Duodenal mucosa (tissue), 2 donors: ENCODE measurements at regions not wholly inside any gene's neighbourhood (a gene's known extent, or its start where the extent isn't known, plus 50 kb on each side); places are given as distances from the start of the nearest gene placed in this dataset.

ENCODE experiments used
- H3K27ac ChIP-seq: one replicate; pipeline ENCODE4 v1.7.0; 2013; ENCODE audit warnings: low read depth, low read length
- H3K27me3 ChIP-seq, 2 donors: one replicate each; pipeline ENCODE4 v1.7.0; 2013; ENCODE audit warnings: low read length in 2 of 2, control low read depth in 1 of 2; ENCODE audit not compliant: insufficient read depth in 2 of 2, control insufficient read depth in 1 of 2
- H3K36me3 ChIP-seq, 2 donors: one replicate each; pipeline ENCODE4 v1.7.0; 2013; ENCODE audit warnings: low read length in 2 of 2, control low read depth in 1 of 2; ENCODE audit not compliant: insufficient read depth in 2 of 2, control insufficient read depth in 1 of 2
- H3K4me1 ChIP-seq, 2 donors: one replicate each; pipeline ENCODE4 v1.7.0; 2013; ENCODE audit warnings: low read length in 2 of 2, control low read depth in 1 of 2; ENCODE audit not compliant: insufficient read depth in 2 of 2, control insufficient read depth in 1 of 2
- H3K4me3 ChIP-seq, 2 donors: one replicate each; pipeline ENCODE4 v1.7.0; 2013; ENCODE audit warnings: low read length in 2 of 2, low read depth in 1 of 2
- H3K9ac ChIP-seq, 2 donors: one replicate each; pipeline ENCODE4 v1.7.0; 2013; ENCODE audit warnings: low read length in 2 of 2, low read depth in 1 of 2
- H3K9me3 ChIP-seq, 2 donors: one replicate each; pipeline ENCODE4 v1.7.0; 2013; ENCODE audit warnings: low read length in 2 of 2, control low read depth in 1 of 2; ENCODE audit not compliant: control insufficient read depth in 1 of 2

DNA sequence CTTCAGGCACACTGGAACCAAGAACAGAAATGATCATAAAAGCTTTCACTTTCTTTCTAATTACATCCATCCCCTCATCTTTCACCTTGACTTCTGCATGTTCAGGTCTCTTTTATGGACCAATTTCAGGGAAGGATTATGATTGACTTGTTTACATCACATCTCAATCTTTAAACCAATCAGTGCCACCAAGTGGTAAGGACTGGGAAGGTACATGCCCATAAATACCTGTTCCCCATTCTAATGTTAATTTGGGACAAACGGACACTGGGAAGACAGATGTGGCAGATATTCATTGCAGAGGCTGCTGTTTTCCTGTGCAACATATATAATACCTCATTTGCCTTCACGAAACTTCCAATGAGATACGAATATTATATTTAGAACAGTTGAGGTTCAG lies 978.1 kb downstream of the GALC start:
- Histone ChIP-seq H3K36me3 (no peaks in the 10 kb centered on the region), H3K27me3 (no peaks in the 10 kb centered on the region), H3K4me3 (no peak overlapping the region), H3K4me1 (no peaks in the 10 kb centered on the region), H3K27ac (no peak overlapping the region), H3K9me3 (peaks cover 2 to 6% of the 10 kb centered on the region in 2 donors), H3K9ac (no peak overlapping the region)

DNA sequence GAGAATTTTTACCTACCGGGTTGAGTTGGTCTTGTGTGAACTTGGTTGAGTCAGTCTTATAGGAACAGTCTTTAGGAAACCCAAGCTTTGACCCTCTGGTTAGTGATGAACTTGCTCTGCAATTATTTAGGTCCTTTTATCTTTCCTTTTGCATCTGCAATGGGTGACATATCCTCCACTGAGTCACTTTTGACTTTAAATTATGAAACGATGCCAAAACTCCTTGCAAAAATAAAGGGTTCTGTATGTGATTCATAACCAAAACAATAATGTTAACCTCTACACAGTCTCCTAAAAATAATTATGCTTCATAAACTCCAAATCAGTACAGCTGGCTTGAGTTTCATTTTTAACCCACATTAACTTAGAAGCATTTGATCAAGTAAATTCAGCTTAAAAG lies 979.4 kb downstream of the GALC start:
- H3K9ac ChIP-seq: no peak overlapping the region
- H3K27me3 ChIP-seq: no peaks in the 10 kb centered on the region
- no peak overlapping the region for H3K27ac ChIP-seq
- H3K4me3 ChIP-seq: no peak overlapping the region
- no peaks in the 10 kb centered on the region for H3K36me3 ChIP-seq
- H3K9me3 ChIP-seq: peaks cover 2 to 6% of the 10 kb centered on the region in 2 donors
- no peaks in the 10 kb centered on the region for H3K4me1 ChIP-seq

DNA sequence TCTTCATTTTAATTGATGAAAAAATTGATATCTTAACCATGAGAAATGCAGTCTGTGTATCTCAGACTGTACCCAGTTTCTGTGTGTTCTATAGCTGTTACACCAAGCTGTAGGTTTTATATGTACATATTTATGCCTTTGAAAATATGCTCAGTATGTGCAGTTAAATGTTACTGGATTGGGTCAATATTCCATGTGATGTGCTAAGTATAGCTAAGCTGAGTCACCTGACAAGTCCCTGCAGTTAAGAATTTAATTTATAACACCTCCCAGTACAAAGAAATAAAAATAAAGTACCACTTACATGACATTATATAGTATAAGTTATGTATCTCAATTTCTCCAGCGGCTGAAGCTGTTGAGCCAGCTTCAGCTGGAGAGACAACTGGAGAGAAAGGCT lies 984.0 kb downstream of the GALC start:
- Histone ChIP-seq H3K4me1 (no peaks in the 10 kb centered on the region), H3K4me3 (no peak overlapping the region), H3K9ac (no peak overlapping the region), H3K36me3 (no peaks in the 10 kb centered on the region), H3K27me3 (no peaks in the 10 kb centered on the region), H3K27ac (no peak overlapping the region), H3K9me3 (peaks cover 2 to 6% of the 10 kb centered on the region in 2 donors)

DNA sequence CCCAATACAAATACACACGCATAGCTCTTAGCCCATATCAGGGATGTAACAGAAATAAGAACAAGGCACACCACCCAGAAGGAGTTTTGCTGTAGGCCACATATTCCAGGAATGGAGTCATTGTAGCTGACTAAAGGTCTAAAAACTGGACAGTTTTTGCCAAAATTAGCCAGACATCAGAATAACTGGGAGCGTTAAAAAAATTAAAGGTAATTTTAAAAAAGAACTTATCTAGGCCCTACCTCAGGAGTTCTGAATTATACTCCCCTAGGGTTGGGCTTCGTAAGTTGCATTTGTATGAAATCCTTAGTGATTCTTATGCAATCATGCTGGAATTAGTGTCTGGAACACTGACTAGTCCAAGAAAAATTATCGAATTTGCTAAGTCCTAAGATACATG lies 987.7 kb downstream of the GALC start:
- no peak overlapping the region for H3K4me3 ChIP-seq
- no peaks in the 10 kb centered on the region for H3K27me3 ChIP-seq
- no peak overlapping the region for H3K27ac ChIP-seq
- no peaks in the 10 kb centered on the region for H3K36me3 ChIP-seq
- H3K9me3 ChIP-seq: no peaks in the 10 kb centered on the region
- no peak overlapping the region for H3K9ac ChIP-seq
- no peaks in the 10 kb centered on the region for H3K4me1 ChIP-seq

DNA sequence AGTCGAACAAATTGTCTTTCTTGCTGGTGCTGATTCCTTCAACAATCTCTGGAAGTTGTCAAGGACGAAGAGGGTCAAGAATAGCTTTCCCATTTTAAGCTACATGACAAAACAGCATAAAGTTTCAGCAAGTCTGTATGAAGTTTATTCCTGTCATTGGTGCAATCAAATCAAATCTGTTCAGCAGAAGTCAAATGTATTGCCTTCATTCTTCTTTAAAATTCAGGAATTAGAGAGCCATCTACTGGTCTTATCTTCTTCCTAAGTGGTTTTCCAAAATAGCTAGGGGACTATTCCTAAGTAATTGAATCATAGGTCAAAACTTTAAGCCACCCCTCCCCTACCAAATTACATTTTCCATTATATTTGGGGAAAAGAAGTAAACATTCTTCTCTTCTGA lies 990.2 kb downstream of the GALC start:
- H3K27ac ChIP-seq: no peak overlapping the region
- H3K36me3 ChIP-seq: no peaks in the 10 kb centered on the region
- no peaks in the 10 kb centered on the region for H3K27me3 ChIP-seq
- H3K9ac ChIP-seq: no peak overlapping the region
- no peak overlapping the region for H3K4me3 ChIP-seq
- H3K4me1 ChIP-seq: no peaks in the 10 kb centered on the region
- H3K9me3 ChIP-seq: peaks cover 0 to 7% of the 10 kb centered on the region in 2 donors

DNA sequence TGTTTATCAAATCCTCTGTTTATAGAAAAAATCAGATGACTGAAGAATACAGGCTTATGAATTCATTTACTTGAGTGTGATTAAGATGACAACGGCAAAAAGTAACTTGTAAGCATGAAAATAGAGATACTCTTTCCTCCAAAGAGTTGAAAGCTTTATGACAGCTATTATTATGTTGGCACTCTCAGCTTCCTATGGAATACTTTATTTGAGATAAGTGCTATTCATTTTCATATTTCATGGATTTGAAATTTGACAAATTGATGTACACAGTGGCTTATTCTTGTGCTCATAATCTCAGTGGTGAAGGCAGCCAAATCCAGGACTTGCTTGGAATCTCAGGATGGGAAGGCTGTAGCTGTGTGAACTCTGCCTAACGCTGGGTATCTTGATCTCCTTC lies 991.6 kb downstream of the GALC start:
- Histone ChIP-seq H3K36me3 (no peaks in the 10 kb centered on the region), H3K27me3 (no peaks in the 10 kb centered on the region), H3K27ac (no peak overlapping the region), H3K9me3 (peaks cover 0 to 7% of the 10 kb centered on the region in 2 donors), H3K4me3 (no peak overlapping the region), H3K4me1 (no peaks in the 10 kb centered on the region), H3K9ac (no peak overlapping the region)

DNA sequence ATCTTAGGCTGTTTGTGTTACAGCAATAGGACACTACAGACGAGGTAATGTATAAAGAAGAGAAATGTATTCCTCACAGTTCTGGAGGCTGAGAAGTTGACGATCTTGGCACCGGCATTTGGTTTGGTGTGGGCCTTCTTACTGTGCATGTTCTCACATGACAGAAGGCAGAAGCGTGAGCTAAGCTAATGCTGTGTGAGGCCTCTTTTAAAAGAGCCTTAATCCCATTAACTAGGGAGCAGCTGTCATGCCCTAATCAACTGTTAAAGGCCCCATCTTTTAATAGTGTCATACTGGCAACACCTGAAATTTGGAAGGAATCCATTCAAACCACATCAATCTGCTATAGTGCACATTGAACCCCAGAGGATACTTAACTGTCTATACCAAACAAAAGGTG lies 992.9 kb downstream of the GALC start:
- peaks cover 0 to 7% of the 10 kb centered on the region in 2 donors for H3K9me3 ChIP-seq
- no peak overlapping the region for H3K27ac ChIP-seq
- H3K4me1 ChIP-seq: no peaks in the 10 kb centered on the region
- no peaks in the 10 kb centered on the region for H3K36me3 ChIP-seq
- no peak overlapping the region for H3K4me3 ChIP-seq
- no peak overlapping the region for H3K9ac ChIP-seq
- H3K27me3 ChIP-seq: no peaks in the 10 kb centered on the region

DNA sequence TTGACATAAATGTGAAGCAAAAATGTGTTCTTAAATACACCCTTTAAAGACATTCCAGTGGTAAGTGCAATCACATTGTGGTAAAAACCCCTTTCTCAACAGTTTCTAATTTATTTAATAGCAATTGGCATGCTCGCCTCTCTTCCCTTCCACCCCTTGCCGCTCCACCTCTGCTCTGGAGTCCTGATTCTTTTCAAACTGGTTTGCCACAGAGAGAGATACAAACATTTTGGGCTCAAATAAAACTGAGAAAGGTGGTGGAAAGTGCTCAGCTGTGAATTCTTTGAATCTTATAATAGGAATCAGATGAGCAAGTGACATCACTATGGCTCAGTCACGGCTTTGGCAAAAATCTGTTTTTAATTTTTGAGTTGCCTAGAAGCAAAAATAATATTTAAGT lies 993.9 kb downstream of the GALC start:
- Histone ChIP-seq H3K4me1 (no peaks in the 10 kb centered on the region), H3K9ac (no peak overlapping the region), H3K27me3 (no peaks in the 10 kb centered on the region), H3K9me3 (peaks cover 0 to 7% of the 10 kb centered on the region in 2 donors), H3K27ac (no peak overlapping the region), H3K4me3 (no peak overlapping the region), H3K36me3 (no peaks in the 10 kb centered on the region)

DNA sequence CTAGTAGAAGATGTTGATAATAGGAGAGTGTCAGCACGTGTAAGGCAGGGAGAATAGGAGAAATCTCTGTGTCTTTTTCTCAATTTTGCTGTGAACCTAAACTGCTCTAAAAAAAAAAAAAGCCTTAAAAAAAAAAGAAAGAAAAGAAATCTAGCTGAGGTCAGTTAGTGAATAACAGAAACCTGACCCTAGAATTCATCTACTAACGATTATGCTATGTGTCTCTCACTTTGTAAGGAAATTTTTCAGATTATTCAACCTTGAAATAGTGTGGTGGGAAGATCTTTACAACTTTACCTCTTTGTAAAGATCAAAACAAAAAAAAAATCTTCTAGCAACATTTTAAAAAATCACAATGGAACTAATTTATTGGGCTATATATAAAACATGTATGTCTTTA lies 995.7 kb downstream of the GALC start:
- Histone ChIP-seq H3K9me3 (peaks cover 0 to 10% of the 10 kb centered on the region in 2 donors), H3K27me3 (no peaks in the 10 kb centered on the region), H3K9ac (no peak overlapping the region), H3K27ac (no peak overlapping the region), H3K4me3 (no peak overlapping the region), H3K36me3 (no peaks in the 10 kb centered on the region), H3K4me1 (no peaks in the 10 kb centered on the region)

DNA sequence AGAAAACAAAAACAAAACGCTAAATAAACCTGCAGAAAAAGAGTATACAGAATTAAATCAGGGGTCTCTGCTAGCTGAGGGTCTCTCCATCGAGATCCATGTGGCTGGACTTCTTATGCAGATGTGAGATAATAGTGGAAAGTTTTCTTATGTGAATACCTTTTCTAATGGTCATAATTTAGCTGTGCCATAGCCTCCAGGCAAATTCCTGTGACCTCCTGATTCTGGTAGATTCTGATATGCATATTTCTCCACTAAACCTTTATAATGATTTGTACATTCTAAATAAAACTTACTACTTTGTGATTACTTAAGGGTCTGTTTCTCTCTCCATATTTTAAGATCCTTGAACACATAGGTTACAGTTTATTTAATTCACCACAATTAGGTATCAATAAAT lies 1002.6 kb downstream of the GALC start:
- H3K9me3 ChIP-seq: peaks cover 0 to 4% of the 10 kb centered on the region in 2 donors
- no peaks in the 10 kb centered on the region for H3K36me3 ChIP-seq
- no peaks in the 10 kb centered on the region for H3K27me3 ChIP-seq
- H3K4me1 ChIP-seq: no peaks in the 10 kb centered on the region
- H3K4me3 ChIP-seq: no peak overlapping the region
- H3K27ac ChIP-seq: no peak overlapping the region
- H3K9ac ChIP-seq: no peak overlapping the region

DNA sequence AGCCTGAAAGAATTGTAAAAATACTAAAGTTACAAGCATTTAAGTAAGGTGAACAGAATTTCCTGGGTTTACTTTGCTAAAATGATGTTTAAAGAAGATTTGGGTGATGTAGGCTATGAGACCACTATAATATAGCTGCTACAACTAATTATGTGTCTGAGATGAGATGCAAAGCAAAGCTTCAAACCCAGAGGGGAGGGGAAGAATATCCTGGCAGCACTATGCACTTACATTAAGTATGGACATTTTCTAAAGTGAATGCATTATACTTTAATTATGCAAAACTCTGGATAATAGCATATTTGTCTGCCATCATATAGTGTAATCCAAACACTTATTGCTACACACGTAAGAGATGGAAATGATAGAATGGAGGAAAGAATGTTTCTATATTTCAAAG lies 1003.7 kb downstream of the GALC start:
- no peaks in the 10 kb centered on the region for H3K36me3 ChIP-seq
- H3K27ac ChIP-seq: no peak overlapping the region
- H3K4me1 ChIP-seq: no peaks in the 10 kb centered on the region
- H3K4me3 ChIP-seq: no peak overlapping the region
- no peaks in the 10 kb centered on the region for H3K27me3 ChIP-seq
- peaks cover 0 to 4% of the 10 kb centered on the region in 2 donors for H3K9me3 ChIP-seq
- no peak overlapping the region for H3K9ac ChIP-seq
